Endothelial cell of umbilical vein (primary cell): ENCODE measurements at regions not wholly inside any gene's neighbourhood (a gene's known extent, or its start where the extent isn't known, plus 50 kb on each side); places are given as distances from the start of the nearest gene placed in this dataset.

ENCODE experiments used
- BruUV-seq: library from RNA; stranded (reverse); fragments of 400-500 nt; replicated peaks from 2 replicates; lab custom pipeline; 2021; lab: Mats Ljungman, UMichigan
- CTCF ChIA-PET: fragments of 300-600, 350-600 bp; sonication (Branson Sonifier 250); formaldehyde crosslinking; loops from one replicate; lab custom pipeline; 2021; ENCODE audit warnings: antibody characterized with exemption, inconsistent platforms; lab: Charles Lee
- POLR2A ChIA-PET: fragments of 300-600, 350-600 bp; sonication (Branson Sonifier 250); formaldehyde crosslinking; loops from one replicate; lab custom pipeline; 2021; ENCODE audit warnings: antibody characterized with exemption, inconsistent platforms; lab: Charles Lee
- DNase-seq: peaks from one replicate; pipeline ENCODE4 v3.0.0-alpha.2; 2011; ENCODE audit warnings: low read depth, low spot score
- FAIRE-seq: peaks from 2 replicates; lab custom pipeline; 2011; peaks lifted over from hg19 to GRCh38; lab: Jason Lieb, UNC
- H2AFZ ChIP-seq: 2 replicates; pipeline ENCODE4 v1.6.0; 2012; ENCODE audit warnings: low read depth, low read length, control low read depth, inconsistent platforms
- H3K27ac ChIP-seq: 2 replicates; pipeline ENCODE4 v1.5.1; 2011; ENCODE audit warnings: low read depth, mild to moderate bottlenecking, control low read depth, low read length, moderate library complexity; ENCODE audit not compliant: insufficient read depth
- H3K27me3 ChIP-seq, 2 experiments: 2 replicates each; pipeline versions ENCODE4 v1.6.0 to v1.6.1; 2011; ENCODE audit warnings: low read length in 2 of 2, mixed read lengths in 1 of 2; ENCODE audit not compliant: control insufficient read depth in 2 of 2, insufficient read depth in 2 of 2
- H3K36me3 ChIP-seq, 2 experiments: 2 replicates in 1 of 2; 3 replicates in 1 of 2; pipeline ENCODE4 v1.5.1; 2011; ENCODE audit warnings: low read length in 2 of 2, mild to moderate bottlenecking in 1 of 2, moderate library complexity in 1 of 2; ENCODE audit not compliant: control insufficient read depth in 2 of 2, insufficient read depth in 2 of 2; ENCODE audit errors: extremely low read depth in 1 of 2
- H3K4me1 ChIP-seq: 3 replicates; pipeline ENCODE4 v1.5.1; 2011; ENCODE audit warnings: mild to moderate bottlenecking, low read length; ENCODE audit not compliant: control insufficient read depth, insufficient read depth; ENCODE audit errors: extremely low read depth
- H3K4me2 ChIP-seq: 2 replicates; pipeline ENCODE4 v1.6.1; 2011; ENCODE audit warnings: low read length, control low read depth, mixed read lengths; ENCODE audit not compliant: insufficient read depth
- H3K4me3 ChIP-seq, 3 experiments: fragments of 200-600 bp in 1 of 3; sonication (generic), shearing (Covaris generic) in 1 of 3; replicated peaks in 1 of 3; 2 replicates each; pipeline ENCODE4 v1.5.1; 2011 to 2016; ENCODE audit warnings: control low read depth in 3 of 3, low read length in 3 of 3, mild to moderate bottlenecking in 2 of 3, inconsistent platforms in 1 of 3, low read depth in 1 of 3, moderate library complexity in 1 of 3; ENCODE audit not compliant: insufficient read depth in 1 of 3
- H3K79me2 ChIP-seq: 2 replicates; pipeline ENCODE4 v1.6.0; 2012; ENCODE audit warnings: low read length, inconsistent platforms; ENCODE audit not compliant: control insufficient read depth, insufficient read depth
- H3K9ac ChIP-seq: replicated peaks from 2 replicates; pipeline ENCODE3; 2011; ENCODE audit warnings: low read length, control low read depth; ENCODE audit not compliant: insufficient read depth; ENCODE audit errors: extremely low read depth
- H3K9me1 ChIP-seq: replicated peaks from 3 replicates; pipeline ENCODE4 v1.6.0; 2011; ENCODE audit warnings: mild to moderate bottlenecking, low read length; ENCODE audit not compliant: control insufficient read depth, insufficient read depth; ENCODE audit errors: extremely low read depth
- H3K9me3 ChIP-seq: replicated peaks from 2 replicates; pipeline ENCODE4 v1.5.1; 2012; ENCODE audit warnings: low read length, inconsistent platforms; ENCODE audit not compliant: control insufficient read depth, insufficient read depth
- H4K20me1 ChIP-seq: replicated peaks from 2 replicates; pipeline ENCODE3; 2011; ENCODE audit warnings: mild to moderate bottlenecking, low read length; ENCODE audit not compliant: control insufficient read depth, insufficient read depth; ENCODE audit errors: extremely low read depth
- CTCF ChIP-seq, 2 donors: IDR thresholded peaks; 1 replicate in 1 of 2; 2 replicates in 1 of 2; pipeline ENCODE4 v1.5.1; 2011; ENCODE audit warnings: low read length in 2 of 2, mild to moderate bottlenecking in 2 of 2, moderate library complexity in 2 of 2, control low read depth in 1 of 2, inconsistent platforms in 1 of 2, low read depth in 1 of 2; ENCODE audit not compliant: insufficient read depth in 1 of 2; ENCODE audit errors: extremely low read depth in 1 of 2
- EZH2 ChIP-seq: IDR thresholded peaks from 2 replicates; pipeline ENCODE4 v1.6.1; 2012; ENCODE audit warnings: borderline replicate concordance, low read depth, mild to moderate bottlenecking, moderate library complexity, low read length, inconsistent platforms; ENCODE audit not compliant: severe bottlenecking
- FOS ChIP-seq: IDR thresholded peaks from 2 replicates; pipeline ENCODE4 v1.6.1; 2011; ENCODE audit warnings: mild to moderate bottlenecking, low read length, moderate library complexity, borderline replicate concordance; ENCODE audit not compliant: insufficient read depth
- GATA2 ChIP-seq: IDR thresholded peaks from 2 replicates; pipeline ENCODE4 v1.7.0; 2011; ENCODE audit warnings: low read depth, mild to moderate bottlenecking, moderate library complexity, mixed read lengths, low read length; ENCODE audit not compliant: insufficient read length, insufficient read depth
- JUN ChIP-seq: IDR thresholded peaks from 2 replicates; pipeline ENCODE4 v1.6.1; 2011; ENCODE audit warnings: borderline replicate concordance, low read depth; ENCODE audit not compliant: insufficient read length, insufficient read depth
- MAX ChIP-seq: IDR thresholded peaks from 2 replicates; pipeline ENCODE4 v1.6.1; 2011; ENCODE audit not compliant: insufficient read depth, insufficient read length
- MYC ChIP-seq: IDR thresholded peaks from one replicate; pipeline ENCODE4 v1.6.1; 2011; ENCODE audit warnings: mild to moderate bottlenecking, low read depth, low read length
- POLR2A ChIP-seq: IDR thresholded peaks from 2 replicates; pipeline ENCODE4 v1.6.1; 2012; ENCODE audit warnings: low read depth, mild to moderate bottlenecking, control low read depth, low read length
- POLR2AphosphoS5 ChIP-seq: IDR thresholded peaks from 2 replicates; pipeline ENCODE4 v1.6.1; 2012; ENCODE audit warnings: low read depth, mild to moderate bottlenecking, control low read depth, low read length, moderate library complexity; ENCODE audit not compliant: insufficient read depth
- dilution Hi-C: fragments of 300-500 bp; cut with MboI; formaldehyde crosslinking; loops from one replicate; pipeline ENCODE4 v1.15.0; 2019; ENCODE audit warnings: low sequenced_read_pairs; ENCODE audit not compliant: extremely low pct_ligation_motif_present
- intact Hi-C: fragments of 100-400 bp; cut with micrococcal nuclease; formaldehyde crosslinking; loops from one replicate; pipeline ENCODE4 v1.10.0; 2022

GRCh38 chr1:201591981-201592380, 53.1 kb downstream of the NAV1 start:
- H3K4me2 ChIP-seq = no peak overlapping the region
- ChIA-PET CTCF (interaction anchor here (0.8 to 2.3 kb wide), 3 partner anchors 8 to 90 kb away, joined by 4 to 6 read pairs (median 4); no protein-coding TSS in a partner anchor), POLR2A (no interaction called here)
- peaks cover 0 to 3% of the 10 kb centered on the region in 2 experiments for H3K36me3 ChIP-seq
- no peak overlapping the region for H3K4me3 ChIP-seq
- no peaks in the 10 kb centered on the region for H3K27me3 ChIP-seq
- BruUV-seq = no TSS peak
- H3K27ac ChIP-seq = no peak overlapping the region
- DNase-seq (no peak), FAIRE-seq (peak; percentile 4)
- H3K9ac ChIP-seq = no peak overlapping the region
- dilution Hi-C loops (no loop called here), intact Hi-C loops (no loop called here)
- no peaks in the 10 kb centered on the region for H3K9me3 ChIP-seq
- H4K20me1 ChIP-seq = no peaks in the 10 kb centered on the region
- no peak for TF ChIP-seq CTCF (IDR thresholded peaks at IDR 0.05; ENCODE audit: extremely low read depth in 1 of 2, insufficient read depth in 1 of 2, low read depth in 1 of 2, low read length in 2 of 2)
- H3K9me1 ChIP-seq = no peaks in the 10 kb centered on the region
- H3K4me1 ChIP-seq = peaks cover 23% of the 10 kb centered on the region
- peaks cover 49% of the 10 kb centered on the region for H3K79me2 ChIP-seq
- no peak overlapping the region for H2AFZ ChIP-seq

GRCh38 chr1:201593200-201593921, 54.4 kb downstream of the NAV1 start:
- no peaks in the 10 kb centered on the region for H4K20me1 ChIP-seq
- peaks cover 43% of the 10 kb centered on the region for H3K79me2 ChIP-seq
- H3K4me1 ChIP-seq = peaks cover 36% of the 10 kb centered on the region
- DNase-seq = peak; percentile 85
- peak overlapping the region; percentile 17 for H3K4me2 ChIP-seq
- H2AFZ ChIP-seq = no peak overlapping the region
- no peak overlapping the region for H3K27ac ChIP-seq
- H3K36me3 ChIP-seq = peaks cover 0 to 3% of the 10 kb centered on the region in 2 experiments
- H3K9me3 ChIP-seq = no peaks in the 10 kb centered on the region
- FAIRE-seq = peak; percentile 99
- H3K9me1 ChIP-seq = no peaks in the 10 kb centered on the region
- ChIA-PET POLR2A (no interaction called here), CTCF (interaction anchor here (1.3 to 2.3 kb wide), 4 partner anchors 10 to 43 kb away, joined by 3 to 6 read pairs (median 4); no protein-coding TSS in a partner anchor)
- intact Hi-C loops = no loop called here
- no peak overlapping the region for H3K9ac ChIP-seq
- no peak overlapping the region for H3K4me3 ChIP-seq
- BruUV-seq = no TSS peak
- no peaks in the 10 kb centered on the region for H3K27me3 ChIP-seq
- dilution Hi-C loops = no loop called here
- TF ChIP-seq POLR2AphosphoS5 (peak; percentile 78), GATA2 (no peak), EZH2 (no peak), CTCF (IDR thresholded peaks at IDR 0.05; ENCODE audit: extremely low read depth in 1 of 2, insufficient read depth in 1 of 2, low read depth in 1 of 2, low read length in 2 of 2) (no peak), MAX (no peak), FOS (peak; percentile 90), JUN (peak; percentile 78), MYC (no peak), POLR2A (no peak)
